HPDE6-E6E7 (cell line): ENCODE measurements at regions not wholly inside any gene's neighbourhood (a gene's known extent, or its start where the extent isn't known, plus 50 kb on each side); places are given as distances from the start of the nearest gene placed in this dataset.
A peak's percentile ranks its signal among the peaks of the same experiment; 100 is the strongest.
"Not testable (repeated sequence)": the region's sequence is repeated elsewhere in the genome, so short reads cannot be mapped to it uniquely, and the experiment has no call there.

ENCODE experiments used
- DNase-seq: peaks from one replicate; pipeline ENCODE4 v3.0.0; 2011; ENCODE audit warnings: missing footprints; ENCODE audit errors: extremely low spot score

DNA sequence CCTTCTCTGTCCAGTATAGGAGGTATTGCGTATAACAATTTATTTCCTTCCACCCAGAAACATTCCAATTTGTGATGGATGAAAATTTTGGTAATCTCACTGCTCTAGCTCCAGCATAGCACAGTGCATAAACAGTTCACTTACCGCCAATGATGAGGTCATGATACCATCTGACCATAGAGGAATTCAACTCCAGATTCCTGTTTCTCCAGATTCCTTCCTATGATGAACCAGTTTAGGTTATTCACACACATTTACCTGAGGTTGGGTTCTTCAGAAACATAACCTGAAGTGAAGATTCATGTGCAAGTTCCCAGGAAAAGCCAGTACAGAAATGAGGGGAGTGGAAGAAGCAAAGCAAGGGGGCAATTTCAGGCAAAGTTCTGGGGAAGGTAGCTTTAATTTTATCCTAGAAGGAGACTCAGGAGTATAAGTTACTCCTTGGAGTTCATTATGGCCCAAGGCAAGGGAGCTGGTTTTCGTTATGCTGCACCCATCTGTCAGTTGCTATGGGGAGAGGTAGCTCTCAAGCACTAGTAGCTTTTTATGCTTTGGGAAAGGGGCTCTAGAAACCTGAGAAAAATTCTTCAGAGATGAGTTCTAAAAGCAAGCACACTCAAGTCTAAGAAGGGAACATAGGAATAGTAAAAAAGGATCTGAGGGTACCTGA, 121.6 kb downstream of the CASP12 start:
- DNase-seq: peak; percentile 20

DNA sequence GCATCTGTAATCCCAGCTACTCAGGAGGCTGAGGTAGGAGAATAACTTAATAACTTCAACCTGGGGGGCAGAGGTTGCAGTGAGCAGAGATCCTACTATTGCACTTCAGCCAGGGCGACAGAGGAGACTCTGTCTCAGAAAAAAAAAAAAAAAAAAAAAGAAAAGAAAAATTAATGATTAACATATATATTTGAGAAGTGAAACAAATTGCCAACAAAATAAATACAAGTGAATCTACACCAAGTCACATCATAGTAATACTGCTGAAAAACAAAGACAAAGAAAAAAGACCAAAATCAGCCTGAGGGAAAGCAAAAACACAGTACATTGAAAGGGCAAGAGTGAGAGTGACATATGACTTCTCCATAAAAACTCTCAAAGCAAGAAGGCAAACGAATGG, 123.7 kb downstream of the CASP12 start:
- no peak for DNase-seq

DNA sequence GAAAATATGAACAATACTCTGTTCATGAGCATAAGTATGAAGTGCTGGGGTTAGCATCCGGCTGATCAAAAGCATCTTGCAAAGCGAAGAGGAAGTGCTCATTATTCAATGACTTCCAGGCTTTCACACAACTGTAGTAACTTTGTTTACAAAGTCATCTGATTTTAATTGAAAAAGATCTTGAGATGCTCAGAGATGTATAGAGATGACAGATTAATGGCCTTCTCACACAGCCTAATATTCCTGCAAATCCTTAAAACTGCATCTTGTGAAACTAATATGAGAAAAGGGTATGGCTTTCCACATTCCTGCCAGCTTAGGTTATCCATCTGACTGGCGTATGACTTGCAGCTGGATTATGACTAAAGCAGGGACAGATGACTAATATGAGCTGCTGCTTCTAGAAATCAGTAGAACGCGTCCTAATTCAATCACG, 125.4 kb downstream of the CASP12 start:
- DNase-seq: peak; percentile 76

DNA sequence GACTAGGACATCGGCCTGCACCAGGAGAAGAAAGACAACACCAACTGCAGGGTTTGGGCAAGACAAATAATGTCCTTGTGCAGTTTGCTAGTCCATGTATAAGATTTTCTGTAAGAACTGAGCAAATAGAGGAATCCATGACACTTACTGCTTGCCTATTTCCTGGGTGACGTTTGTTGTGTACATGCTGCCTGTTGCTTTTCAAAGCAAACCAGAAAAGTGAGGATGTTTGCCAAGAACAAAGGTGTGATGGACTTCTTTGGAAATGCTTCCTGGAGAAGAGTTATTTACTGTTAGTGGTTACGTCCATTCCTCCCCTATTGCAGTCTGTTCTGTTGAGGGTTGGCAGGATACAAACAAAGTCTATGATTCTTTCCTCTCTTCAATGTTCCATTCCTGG, 126.5 kb downstream of the CASP12 start:
- DNase-seq: no peak

DNA sequence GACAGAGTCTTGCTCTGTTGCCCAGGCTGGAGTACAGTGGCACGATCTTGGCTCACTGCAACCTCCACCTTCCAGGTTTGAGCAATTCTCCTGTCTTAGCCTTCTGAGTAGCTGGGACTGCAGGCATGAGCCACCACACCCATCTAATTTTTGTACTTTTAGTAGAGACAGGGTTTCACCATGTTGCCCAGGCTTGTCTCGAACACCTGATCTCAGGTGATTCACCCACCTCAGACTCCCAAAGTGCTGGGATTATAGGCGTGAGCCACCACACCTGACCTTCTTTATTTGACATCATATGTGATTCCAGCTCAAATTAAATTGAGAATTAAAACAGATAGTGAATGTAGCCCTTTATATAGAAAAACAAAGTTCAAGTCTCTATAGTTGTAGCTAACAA, 127.2 kb downstream of the CASP12 start:
- DNase-seq: not testable (repeated sequence)

GRCh38 chr11:104765401-104766095, 132.7 kb downstream of the CASP12 start:
- no peak for DNase-seq

GRCh38 chr11:104764710-104765045, 133.6 kb downstream of the CASP12 start:
- no peak for DNase-seq

- no peak for DNase-seq
Observed at GRCh38 chr11:104763930-104764709, 134.1 kb downstream of the CASP12 start.

GRCh38 chr11:104761511-104761910, 136.7 kb downstream of the CASP12 start:
- DNase-seq: no peak

GRCh38 chr11:104759464-104759863, 138.8 kb downstream of the CASP12 start:
- no peak for DNase-seq

DNA sequence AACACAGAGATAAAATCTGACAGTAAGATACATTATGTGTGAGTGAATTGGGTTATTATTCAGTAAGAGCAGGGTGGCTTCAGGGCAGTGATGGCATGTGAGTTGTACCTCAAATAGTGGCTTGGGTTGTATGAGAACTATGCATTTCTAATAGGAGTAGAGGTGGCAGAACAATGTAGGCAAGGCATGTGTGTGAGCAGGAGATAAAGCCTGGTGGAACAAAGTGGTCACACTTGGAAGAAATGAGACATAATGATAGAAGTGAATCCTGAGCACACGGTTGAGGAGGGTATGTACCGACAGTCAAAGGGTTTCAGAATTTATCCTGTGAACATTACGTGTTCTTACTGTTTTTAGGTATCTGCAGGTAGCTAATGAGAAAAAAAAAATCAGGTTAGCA, 159.3 kb downstream of the CASP12 start:
- no peak for DNase-seq

DNA sequence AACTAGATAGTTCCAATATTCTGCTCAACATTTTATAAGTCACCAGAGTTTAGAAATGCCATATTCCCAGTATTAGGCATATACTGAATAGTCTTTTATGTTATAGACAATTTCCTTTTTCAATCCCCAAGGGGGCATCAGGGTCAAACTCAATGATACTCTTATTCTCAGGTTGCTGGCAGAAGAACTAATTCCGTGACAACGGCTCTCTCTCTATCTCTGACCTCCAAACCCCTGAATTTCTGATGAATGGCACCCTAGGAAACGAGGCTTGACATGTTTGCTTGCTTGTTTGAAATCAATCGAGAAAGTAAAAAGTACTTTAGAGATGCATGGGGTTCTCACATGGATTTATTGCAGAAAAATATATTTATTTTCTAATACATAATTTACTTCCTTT, 160.1 kb downstream of the CASP12 start:
- DNase-seq: no peak

GRCh38 chr11:104736502-104736901, 161.8 kb downstream of the CASP12 start:
- DNase-seq: no peak

DNA sequence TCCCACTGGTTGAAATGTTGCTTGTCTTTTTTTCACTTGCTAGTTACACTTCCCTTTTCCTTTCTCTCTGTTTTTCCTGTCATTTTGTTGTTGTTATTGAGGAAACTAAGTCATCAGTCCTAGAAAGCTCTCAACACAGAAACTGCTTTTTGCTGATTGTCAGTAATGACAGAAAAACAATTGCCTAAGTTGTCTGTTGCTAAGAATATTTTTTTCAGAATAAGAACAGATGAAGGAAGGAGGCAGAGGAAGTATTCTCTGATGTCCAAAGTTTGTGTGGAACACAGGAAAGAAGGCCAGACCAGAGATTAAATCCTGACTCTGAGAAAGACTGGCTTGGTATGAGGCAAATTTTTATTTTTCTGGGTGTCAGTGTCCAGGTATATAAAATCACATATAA, 163.3 kb downstream of the CASP12 start:
- no peak for DNase-seq

GRCh38 chr11:104731890-104732289, 166.4 kb downstream of the CASP12 start:
- DNase-seq: no peak

GRCh38 chr11:104728927-104729326, 169.3 kb downstream of the CASP12 start:
- DNase-seq: no peak

DNA sequence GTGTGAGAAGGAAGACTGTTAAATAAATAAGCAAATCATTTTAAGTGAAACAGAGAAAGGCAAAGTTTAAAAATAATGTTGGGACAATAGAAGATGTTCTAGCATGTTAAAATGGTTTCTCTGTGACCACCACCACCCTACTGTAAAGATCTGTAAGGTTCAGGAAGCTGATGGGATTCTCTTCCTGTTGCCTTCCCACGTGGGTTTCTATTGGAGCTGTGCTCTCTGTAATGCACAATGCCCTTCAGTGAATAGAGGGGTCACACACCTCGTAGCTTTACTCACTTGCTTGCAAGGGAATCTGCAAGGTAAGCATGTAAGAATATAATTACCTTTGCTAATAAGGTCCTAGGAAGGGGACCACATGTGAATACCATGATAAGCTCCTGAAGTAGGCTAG, 170.5 kb downstream of the CASP12 start:
- DNase-seq: no peak

DNA sequence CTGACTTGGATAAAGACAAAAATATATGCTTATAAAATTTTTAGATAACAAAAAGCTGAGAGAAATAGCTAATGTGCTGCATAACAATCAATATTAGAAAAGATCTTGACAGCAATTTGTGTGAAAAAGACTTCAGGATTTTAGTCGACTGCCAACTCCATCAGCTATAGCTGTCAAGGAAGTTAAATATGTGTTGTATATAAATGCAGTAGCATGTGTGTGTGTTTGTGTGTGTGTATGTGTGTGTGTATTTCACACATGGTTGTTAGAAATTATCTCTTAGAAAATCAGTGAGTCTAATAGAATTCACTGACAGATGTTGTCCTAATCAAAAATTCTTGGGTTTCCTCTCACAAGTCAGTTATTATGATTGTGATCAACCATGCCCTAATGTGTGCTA, 171.2 kb downstream of the CASP12 start:
- DNase-seq: no peak

DNA sequence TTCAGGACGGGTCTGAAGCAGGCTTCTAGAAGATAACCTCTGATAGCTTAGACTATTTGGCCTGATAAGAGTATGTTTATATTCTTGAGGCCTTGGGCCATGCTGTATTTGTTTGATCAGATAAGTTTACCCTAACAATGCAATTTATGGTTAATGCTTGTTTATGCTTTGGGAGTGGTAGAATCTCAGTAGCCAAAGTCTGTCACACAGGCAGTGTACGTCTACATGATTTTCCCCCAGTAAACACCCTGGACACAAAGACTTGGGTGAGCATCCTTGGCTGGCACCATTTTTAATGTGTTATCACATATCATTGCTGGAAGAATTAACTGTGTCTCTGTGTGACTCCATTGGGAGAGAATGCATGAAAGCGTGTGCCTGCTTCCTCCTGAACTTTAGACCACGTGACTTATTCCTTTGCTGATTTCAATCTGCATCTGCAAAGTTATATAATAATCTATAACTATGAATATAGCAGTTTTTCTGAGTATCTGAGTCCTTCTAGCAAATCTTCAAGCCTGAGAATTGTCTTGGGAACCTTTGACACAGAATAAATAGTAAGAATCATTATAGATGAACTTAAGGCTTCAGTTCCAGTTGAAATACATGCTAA, 172.4 kb downstream of the CASP12 start:
- no peak for DNase-seq

GRCh38 chr11:104713401-104713800, 184.9 kb downstream of the CASP12 start:
- no peak for DNase-seq

DNA sequence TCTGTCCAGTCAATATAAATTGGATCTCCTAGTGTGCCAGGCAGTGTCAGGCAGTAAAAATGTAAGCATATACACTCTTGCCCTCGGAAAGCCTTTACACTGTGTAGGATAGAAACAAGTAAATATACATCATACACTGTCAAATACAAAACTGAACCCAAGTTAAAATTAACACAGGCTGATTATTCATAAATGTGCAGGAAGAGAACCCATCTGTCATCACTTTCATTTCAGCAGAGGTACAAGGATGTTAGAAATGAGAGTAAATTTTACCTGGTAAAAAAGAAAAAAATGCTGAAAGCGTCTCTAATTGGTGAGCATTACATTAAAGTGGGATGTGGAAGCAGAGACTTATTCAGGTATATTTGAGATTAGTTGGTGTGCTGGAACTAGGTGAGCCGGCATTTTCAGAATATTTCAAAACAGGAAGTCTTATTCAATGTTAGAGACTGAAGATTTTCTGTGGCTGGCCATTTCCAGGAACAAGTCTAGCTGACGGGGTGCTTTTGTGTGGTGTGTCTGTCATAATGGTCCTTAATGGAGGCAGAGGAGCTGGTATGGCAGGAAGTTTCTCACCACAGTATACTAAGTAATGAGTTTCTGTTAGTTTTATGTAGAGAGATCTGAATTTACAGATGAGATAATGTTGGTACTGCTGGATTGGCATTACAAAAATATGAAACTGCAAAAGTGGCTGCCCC, 192.6 kb downstream of the CASP12 start:
- DNase-seq: no peak

DNA sequence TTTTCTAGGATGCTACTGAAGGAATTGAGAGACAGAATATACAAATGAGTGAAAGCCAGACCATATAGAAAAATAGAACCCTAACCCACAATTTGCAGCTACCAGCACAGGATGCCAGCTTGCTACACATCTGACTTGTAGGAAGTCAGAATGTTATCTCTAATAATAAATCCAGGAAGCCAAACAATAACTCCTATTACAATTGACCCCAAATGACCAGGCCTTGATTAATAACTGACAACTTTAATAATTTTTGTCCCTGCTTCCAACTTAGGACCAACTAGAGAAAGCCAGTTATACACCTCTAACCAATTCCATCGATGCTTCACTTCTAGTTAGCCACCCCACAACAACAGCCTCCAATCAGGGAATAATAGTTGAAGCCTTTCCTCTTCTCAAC, 193.4 kb downstream of the CASP12 start:
- DNase-seq: no peak
